T-cell (primary cell): ENCODE measurements at regions not wholly inside any gene's neighbourhood (a gene's known extent, or its start where the extent isn't known, plus 50 kb on each side); places are given as distances from the start of the nearest gene placed in this dataset.

Experiments
- ATAC-seq, 4 experiments: fragments of 200-7000 bp in 3 of 4; fragments of 150-1000 bp in 1 of 4; cut with Tn5 transposase; replicated peaks in 1 of 4; 1 replicate in 3 of 4; 2 replicates in 1 of 4; pipeline ENCODE4 v1.10.0; 2021; ENCODE audit warnings: moderate library complexity in 3 of 4, mild to moderate bottlenecking in 2 of 4, moderate number of reproducible peaks in 1 of 4
- CTCF ChIA-PET, 2 donors: fragments of 300-600 bp; sonication (Branson Sonifier 250); formaldehyde crosslinking; loops; one replicate each; lab custom pipeline; 2022; ENCODE audit warnings: antibody characterized with exemption in 2 of 2; lab: Charles Lee
- POLR2A ChIA-PET, 2 donors: fragments of 300-600 bp; sonication (Branson Sonifier 250); formaldehyde crosslinking; loops; one replicate each; lab custom pipeline; 2022; ENCODE audit warnings: antibody characterized with exemption in 2 of 2; lab: Charles Lee
- DNase-seq, 35 experiments: peaks; one replicate each; pipeline versions ENCODE4 v3.0.0 to v3.0.0-alpha.2; 2013 to 2023
- H3K27ac ChIP-seq: one replicate; pipeline ENCODE4 v1.5.1; 2013; ENCODE audit warnings: low read length
- H3K27me3 ChIP-seq, 2 experiments: replicated peaks in 1 of 2; 1 replicate in 1 of 2; 2 replicates in 1 of 2; pipeline versions ENCODE4 v1.6.1 to v1.7.0; 2013; ENCODE audit warnings: low read length in 1 of 2, mixed read lengths in 1 of 2; ENCODE audit not compliant: control insufficient read depth in 2 of 2, insufficient read depth in 2 of 2; ENCODE audit errors: extremely low read depth in 1 of 2
- H3K36me3 ChIP-seq, 2 donors: 1 replicate in 1 of 2; 2 replicates in 1 of 2; pipeline versions ENCODE4 v1.6.1 to v1.7.0; 2013; ENCODE audit warnings: low read length in 1 of 2; ENCODE audit not compliant: control insufficient read depth in 2 of 2, insufficient read depth in 1 of 2; ENCODE audit errors: extremely low read depth in 1 of 2
- H3K4me1 ChIP-seq, 2 experiments: 1 replicate in 1 of 2; 2 replicates in 1 of 2; pipeline versions ENCODE4 v1.6.1 to v1.7.0; 2013; ENCODE audit warnings: low read length in 2 of 2, mixed read lengths in 1 of 2; ENCODE audit not compliant: insufficient read depth in 2 of 2, control insufficient read depth in 1 of 2; ENCODE audit errors: extremely low read depth in 1 of 2
- H3K4me3 ChIP-seq, 2 donors: 1 replicate in 1 of 2; 2 replicates in 1 of 2; pipeline versions ENCODE4 v1.5.1 to v1.7.0; 2013; ENCODE audit warnings: mild to moderate bottlenecking in 2 of 2, low read length in 1 of 2, moderate library complexity in 1 of 2; ENCODE audit not compliant: control insufficient read depth in 1 of 2; ENCODE audit errors: extremely low read depth in 1 of 2
- H3K9me3 ChIP-seq: 2 replicates; pipeline ENCODE4 v1.7.0; 2013
- H3K27ac Mint-ChIP-seq, 2 donors: one replicate each; pipeline ENCODE4 v1.8.0; 2020 to 2021; ENCODE audit warnings: mild to moderate bottlenecking in 2 of 2, mixed read lengths in 2 of 2
- H3K27me3 Mint-ChIP-seq, 2 donors: one replicate each; pipeline ENCODE4 v1.8.0; 2021 to 2022; ENCODE audit warnings: mixed read lengths in 2 of 2
- H3K36me3 Mint-ChIP-seq: one replicate; pipeline ENCODE4 v1.8.0; 2021; ENCODE audit warnings: mixed read lengths
- H3K4me1 Mint-ChIP-seq, 3 donors: one replicate each; pipeline ENCODE4 v1.8.0; 2020 to 2022; ENCODE audit warnings: mixed read lengths in 3 of 3, mild to moderate bottlenecking in 1 of 3
- H3K4me3 Mint-ChIP-seq, 3 donors: one replicate each; pipeline ENCODE4 v1.8.0; 2020 to 2022; ENCODE audit warnings: mild to moderate bottlenecking in 3 of 3, mixed read lengths in 3 of 3, moderate library complexity in 3 of 3
- H3K9me3 Mint-ChIP-seq, 3 donors: one replicate each; pipeline ENCODE4 v1.8.0; 2020 to 2022; ENCODE audit warnings: mixed read lengths in 3 of 3
- WGBS: methylation state at CpG from one replicate; pipeline ENCODE4 v1.1.5; 2013; ENCODE audit warnings: missing lambda C conversion rate; ENCODE audit not compliant: insufficient coverage; 5-methylcytosine and 5-hydroxymethylcytosine counted together

DNA sequence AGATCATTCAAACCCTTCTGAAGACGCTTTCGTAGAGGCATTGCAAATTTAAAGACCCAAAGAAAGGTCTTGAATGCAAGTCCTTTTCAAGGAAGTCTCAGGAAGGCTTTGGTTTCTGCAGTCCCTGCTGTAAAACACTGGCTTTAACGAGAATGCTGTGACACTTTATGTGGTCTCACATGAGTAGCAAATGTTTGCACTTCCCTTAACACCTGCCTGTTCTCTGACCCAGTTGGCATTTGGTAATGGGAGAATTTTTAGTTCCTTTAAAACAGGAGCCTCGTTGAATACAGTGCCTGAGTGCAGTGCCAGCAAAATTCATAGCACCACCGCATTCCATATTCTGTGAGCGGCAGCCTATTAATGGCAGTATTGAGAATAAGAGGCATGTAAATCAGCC, 330.5 kb upstream of the PRKX start:
- no peaks in the 10 kb centered on the region for H3K27me3 Mint-ChIP-seq
- ATAC-seq (no peak), DNase-seq (no peak)
- no peaks in the 10 kb centered on the region for H3K36me3 ChIP-seq
- H3K9me3 ChIP-seq: no peaks in the 10 kb centered on the region
- H3K27ac ChIP-seq: no peak overlapping the region
- H3K4me1 ChIP-seq: no peaks in the 10 kb centered on the region
- no peak overlapping the region for H3K27ac Mint-ChIP-seq
- no peaks in the 10 kb centered on the region for H3K27me3 ChIP-seq
- peaks cover 2 to 15% (median 12%) of the 10 kb centered on the region in 3 donors for H3K9me3 Mint-ChIP-seq
- POLR2A ChIA-PET: no interaction called here
- H3K4me1 Mint-ChIP-seq: no peaks in the 10 kb centered on the region
- H3K4me3 Mint-ChIP-seq: no peak overlapping the region
- 64% methylated on average over 2 of the region's 6 CpGs for WGBS
- no peak overlapping the region for H3K4me3 ChIP-seq
- no peaks in the 10 kb centered on the region for H3K36me3 Mint-ChIP-seq
- CTCF ChIA-PET: no interaction called here

GRCh38 chrX:4035874-4036273, 322.4 kb upstream of the PRKX start:
- Histone ChIP-seq H3K27ac (no peak overlapping the region), H3K27me3 (no peaks in the 10 kb centered on the region), H3K36me3 (no peaks in the 10 kb centered on the region), H3K9me3 (no peaks in the 10 kb centered on the region), H3K4me3 (no peak overlapping the region), H3K4me1 (no peaks in the 10 kb centered on the region)
- CTCF ChIA-PET: no interaction called here
- POLR2A ChIA-PET: no interaction called here
- DNase-seq: no peak
- Mint-ChIP-seq H3K27me3 (no peaks in the 10 kb centered on the region), H3K36me3 (no peaks in the 10 kb centered on the region), H3K4me3 (no peak overlapping the region), H3K27ac (no peak overlapping the region), H3K4me1 (no peaks in the 10 kb centered on the region), H3K9me3 (peaks cover 6 to 16% (median 14%) of the 10 kb centered on the region in 3 donors)
- no CpG with 5 or more reads among the region's 2 CpGs for WGBS
- ATAC-seq: no peak

DNA sequence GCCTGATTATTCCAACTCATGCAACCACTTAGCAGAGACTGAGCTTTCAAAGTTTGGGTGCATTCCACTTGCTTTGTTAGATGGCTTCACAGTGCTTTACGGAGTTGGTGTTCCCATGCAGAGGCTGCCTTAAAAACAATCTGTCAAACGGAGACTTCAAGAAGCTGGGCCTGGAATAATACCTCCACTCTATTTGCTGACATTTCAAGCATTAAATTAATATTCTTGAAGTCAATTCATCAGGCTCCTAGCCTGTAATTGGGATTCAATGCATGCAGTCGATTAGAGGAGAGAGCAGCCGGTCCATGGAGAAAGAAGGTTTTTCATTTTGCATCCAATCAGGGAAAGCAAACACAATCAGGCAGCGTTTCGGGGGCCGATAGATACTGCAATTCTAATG, 314.7 kb upstream of the PRKX start:
- no CpG with 5 or more reads among the region's 7 CpGs for WGBS
- no peaks in the 10 kb centered on the region for H3K36me3 ChIP-seq
- no peak overlapping the region for H3K4me3 Mint-ChIP-seq
- H3K36me3 Mint-ChIP-seq: no peaks in the 10 kb centered on the region
- no peaks in the 10 kb centered on the region for H3K4me1 ChIP-seq
- no peak overlapping the region for H3K27ac Mint-ChIP-seq
- ChIA-PET CTCF (no interaction called here), POLR2A (no interaction called here)
- no peak for DNase-seq
- no peaks in the 10 kb centered on the region for H3K9me3 ChIP-seq
- peaks cover 0 to 9% of the 10 kb centered on the region in 2 donors for H3K27me3 Mint-ChIP-seq
- H3K9me3 Mint-ChIP-seq: no peaks in the 10 kb centered on the region
- no peak for ATAC-seq
- H3K4me1 Mint-ChIP-seq: no peaks in the 10 kb centered on the region
- no peaks in the 10 kb centered on the region for H3K27me3 ChIP-seq
- H3K27ac ChIP-seq: no peak overlapping the region
- H3K4me3 ChIP-seq: no peak overlapping the region

- ChIA-PET CTCF (no interaction called here), POLR2A (no interaction called here)
- no peak for DNase-seq
- Histone ChIP-seq H3K36me3 (no peaks in the 10 kb centered on the region), H3K27ac (no peak overlapping the region), H3K27me3 (no peaks in the 10 kb centered on the region), H3K4me3 (no peak overlapping the region), H3K4me1 (no peaks in the 10 kb centered on the region), H3K9me3 (no peaks in the 10 kb centered on the region)
- H3K9me3 Mint-ChIP-seq: no peaks in the 10 kb centered on the region
- H3K27ac Mint-ChIP-seq: no peak overlapping the region
- H3K4me3 Mint-ChIP-seq: no peak overlapping the region
- no peaks in the 10 kb centered on the region for H3K4me1 Mint-ChIP-seq
- no CpG with 5 or more reads among the region's 5 CpGs for WGBS
- H3K36me3 Mint-ChIP-seq: no peaks in the 10 kb centered on the region
- H3K27me3 Mint-ChIP-seq: peaks cover 0 to 18% of the 10 kb centered on the region in 2 donors
- no peak for ATAC-seq
These were observed 291.8 kb upstream of the PRKX start for GRCh38 chrX:4005281-4005680.

- Histone ChIP-seq H3K9me3 (no peaks in the 10 kb centered on the region), H3K4me3 (no peak overlapping the region), H3K27ac (no peak overlapping the region), H3K4me1 (no peaks in the 10 kb centered on the region), H3K27me3 (no peaks in the 10 kb centered on the region), H3K36me3 (no peaks in the 10 kb centered on the region)
- no peaks in the 10 kb centered on the region for H3K36me3 Mint-ChIP-seq
- CTCF ChIA-PET: no interaction called here
- no peak overlapping the region for H3K4me3 Mint-ChIP-seq
- DNase-seq (no peak), ATAC-seq (no peak)
- no peaks in the 10 kb centered on the region for H3K9me3 Mint-ChIP-seq
- H3K27ac Mint-ChIP-seq: no peak overlapping the region
- H3K27me3 Mint-ChIP-seq: peaks cover 0 to 18% of the 10 kb centered on the region in 2 donors
- H3K4me1 Mint-ChIP-seq: no peaks in the 10 kb centered on the region
- POLR2A ChIA-PET: no interaction called here
These were observed 291.4 kb upstream of the PRKX start for GRCh38 chrX:4004822-4005221.

GRCh38 chrX:3994315-3994714, 280.9 kb upstream of the PRKX start:
- no peak for ATAC-seq
- CTCF ChIA-PET: no interaction called here
- H3K27ac Mint-ChIP-seq: no peak overlapping the region

DNA sequence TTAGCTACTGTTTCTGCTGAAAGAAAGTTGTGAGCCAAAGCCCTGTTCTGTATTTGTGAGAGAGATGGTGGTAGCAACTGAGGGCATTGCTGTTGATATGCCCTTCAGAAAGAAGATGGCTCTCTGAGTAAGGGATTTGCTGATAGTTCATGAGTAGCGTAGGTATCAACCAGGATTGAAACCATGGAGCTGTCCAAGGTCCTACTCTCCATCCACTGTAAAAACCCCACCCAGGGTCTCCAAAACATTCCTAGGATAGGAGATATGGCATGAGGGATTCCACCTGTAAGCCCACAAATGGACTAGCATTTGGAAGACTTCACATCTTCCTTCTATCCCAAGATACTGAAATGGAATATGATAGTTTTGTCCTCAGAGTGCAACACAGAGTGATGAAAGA, 277.1 kb upstream of the PRKX start:
- ChIA-PET CTCF (no interaction called here), POLR2A (no interaction called here)
- H3K4me1 Mint-ChIP-seq: no peaks in the 10 kb centered on the region

More at GRCh38 chrX:3994315-3994714, 280.9 kb upstream of the PRKX start:
- no peaks in the 10 kb centered on the region for H3K9me3 ChIP-seq
- H3K4me1 ChIP-seq: no peaks in the 10 kb centered on the region
- no peak for DNase-seq
- Mint-ChIP-seq H3K27me3 (no peaks in the 10 kb centered on the region), H3K4me3 (no peak overlapping the region), H3K36me3 (no peaks in the 10 kb centered on the region), H3K4me1 (no peaks in the 10 kb centered on the region), H3K9me3 (peaks cover 4 to 7% (median 6%) of the 10 kb centered on the region in 3 donors)
- POLR2A ChIA-PET: no interaction called here
- H3K27me3 ChIP-seq: no peaks in the 10 kb centered on the region
- H3K27ac ChIP-seq: no peak overlapping the region
- no peak overlapping the region for H3K4me3 ChIP-seq
- no peaks in the 10 kb centered on the region for H3K36me3 ChIP-seq
- WGBS: no CpG with 5 or more reads among the region's 1 CpG

More for the DNA sequence above, 277.1 kb upstream of the PRKX start:
- no CpG with 5 or more reads among the region's 1 CpG for WGBS
- Mint-ChIP-seq H3K27ac (no peak overlapping the region), H3K36me3 (no peaks in the 10 kb centered on the region), H3K27me3 (peaks cover 0 to 3% of the 10 kb centered on the region in 2 donors), H3K4me3 (no peak overlapping the region), H3K9me3 (peaks cover 0 to 7% (median 6%) of the 10 kb centered on the region in 3 donors)
- DNase-seq (no peak), ATAC-seq (no peak)
- H3K4me1 ChIP-seq: no peaks in the 10 kb centered on the region
- H3K4me3 ChIP-seq: no peak overlapping the region
- H3K27ac ChIP-seq: no peak overlapping the region
- H3K36me3 ChIP-seq: no peaks in the 10 kb centered on the region
- no peaks in the 10 kb centered on the region for H3K9me3 ChIP-seq
- H3K27me3 ChIP-seq: no peaks in the 10 kb centered on the region
